Central memory CD8-positive, alpha-beta T cell (primary cell): ENCODE measurements at regions not wholly inside any gene's neighbourhood (a gene's known extent, or its start where the extent isn't known, plus 50 kb on each side); places are given as distances from the start of the nearest gene placed in this dataset.

Experiments used
- ATAC-seq: fragments of 150-1000 bp; cut with Tn5 transposase; replicated peaks from 2 replicates; pipeline ENCODE4 v1.10.0; 2022; ENCODE audit warnings: mild to moderate bottlenecking, moderate FRiP score, moderate number of reproducible peaks; ENCODE audit not compliant: poor library complexity, severe bottlenecking; ENCODE audit errors: extremely low read depth
- DNase-seq, 2 donors: peaks; one replicate each; pipeline ENCODE4 v3.0.0; 2021; ENCODE audit warnings: low spot score in 2 of 2
- H3K27ac Mint-ChIP-seq: one replicate; pipeline ENCODE4 v1.8.0; 2022; ENCODE audit warnings: low read depth, mild to moderate bottlenecking, moderate library complexity, mixed read lengths
- H3K27me3 Mint-ChIP-seq: one replicate; pipeline ENCODE4 v1.8.0; 2022; ENCODE audit warnings: mixed read lengths
- H3K36me3 Mint-ChIP-seq: one replicate; pipeline ENCODE4 v1.8.0; 2022; ENCODE audit warnings: mild to moderate bottlenecking, moderate library complexity, mixed read lengths; ENCODE audit not compliant: insufficient read depth
- H3K4me1 Mint-ChIP-seq: one replicate; pipeline ENCODE4 v1.8.0; 2022; ENCODE audit warnings: mixed read lengths
- H3K4me3 Mint-ChIP-seq: one replicate; pipeline ENCODE4 v1.8.0; 2022; ENCODE audit warnings: mild to moderate bottlenecking, moderate library complexity, mixed read lengths
- H3K9me3 Mint-ChIP-seq: one replicate; pipeline ENCODE4 v1.8.0; 2022; ENCODE audit warnings: mixed read lengths

DNA sequence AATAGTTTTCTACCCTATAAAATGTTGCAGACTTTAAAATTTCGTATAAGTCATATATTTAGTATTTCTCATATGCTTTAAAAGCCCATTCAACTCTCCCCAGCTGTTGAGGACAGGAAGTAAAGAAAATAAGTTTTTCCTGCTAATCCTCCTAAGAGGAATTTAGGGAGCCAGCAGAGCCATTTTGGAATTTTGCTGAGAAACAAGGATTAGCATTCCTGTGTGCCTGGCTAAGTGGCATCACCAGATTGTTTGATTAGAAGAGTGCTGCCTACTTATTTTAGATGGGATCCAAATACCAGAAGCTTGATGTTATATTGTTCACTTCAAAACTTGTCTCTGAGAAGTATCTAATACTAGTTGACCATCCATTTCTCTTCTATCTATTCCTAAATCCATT lies 131.2 kb upstream of the HHIP start:
- peaks cover 5% of the 10 kb centered on the region for H3K9me3 Mint-ChIP-seq
- H3K27me3 Mint-ChIP-seq: no peaks in the 10 kb centered on the region
- H3K4me1 Mint-ChIP-seq: no peaks in the 10 kb centered on the region
- H3K36me3 Mint-ChIP-seq: no peaks in the 10 kb centered on the region
- DNase-seq (no peak), ATAC-seq (no peak)
- H3K4me3 Mint-ChIP-seq: no peak overlapping the region
- no peak overlapping the region for H3K27ac Mint-ChIP-seq

DNA sequence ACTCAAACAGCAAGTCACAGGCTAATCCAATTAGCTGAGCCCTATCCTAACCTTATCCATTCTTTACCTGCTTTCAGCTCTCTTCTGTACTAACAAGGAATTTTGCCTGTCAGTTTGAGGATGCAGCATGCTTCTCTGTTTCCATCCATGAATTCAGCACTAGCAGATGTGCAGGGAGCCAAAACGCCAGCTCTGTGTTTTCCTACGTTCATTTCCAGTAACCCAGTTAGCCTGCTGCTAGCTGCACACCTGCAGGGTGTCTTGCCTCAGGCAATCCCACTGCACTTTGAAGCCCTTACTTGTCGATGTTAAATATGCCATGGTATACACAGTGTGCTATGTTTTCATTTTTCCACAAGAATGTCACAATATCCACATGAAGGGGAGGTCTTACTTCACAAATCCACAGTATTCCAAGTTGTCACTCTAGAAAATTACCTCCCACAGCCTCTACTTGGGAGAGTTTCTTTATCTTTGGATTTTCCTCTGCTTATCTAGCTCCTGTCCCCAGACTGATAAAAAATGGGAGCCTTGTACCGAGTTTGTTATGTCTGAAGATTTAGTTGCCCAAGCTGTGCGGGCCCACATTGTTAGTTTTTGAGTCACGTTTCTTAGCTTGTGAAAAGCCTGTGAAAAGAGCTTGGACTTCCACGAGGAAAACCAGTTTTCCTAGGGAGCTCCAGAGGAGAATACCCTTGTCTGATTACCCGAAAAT lies 127.6 kb upstream of the HHIP start:
- DNase-seq (no peak), ATAC-seq (no peak)
- Mint-ChIP-seq H3K27me3 (no peaks in the 10 kb centered on the region), H3K9me3 (no peaks in the 10 kb centered on the region), H3K27ac (no peak overlapping the region), H3K4me3 (no peak overlapping the region), H3K4me1 (no peaks in the 10 kb centered on the region), H3K36me3 (no peaks in the 10 kb centered on the region)

DNA sequence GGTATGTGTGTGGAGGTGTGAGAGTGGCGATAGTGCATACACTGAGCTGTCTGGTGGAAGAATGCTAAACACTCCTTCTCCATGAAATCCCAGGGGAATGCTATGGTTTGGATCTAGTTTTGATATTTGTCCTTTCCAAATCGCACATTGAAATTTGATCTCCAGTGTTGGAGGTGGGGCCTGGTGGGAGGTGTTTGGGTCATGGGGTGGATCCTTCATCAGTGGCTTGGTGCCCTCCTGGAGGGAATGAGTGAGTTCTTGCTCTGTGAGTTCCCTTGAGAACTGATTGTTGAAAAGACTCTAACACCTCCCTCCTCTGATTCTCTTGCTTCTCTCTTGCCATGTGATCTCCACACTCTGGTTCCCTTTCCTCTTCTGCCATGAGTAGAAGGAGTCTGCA lies 114.1 kb upstream of the HHIP start:
- no peaks in the 10 kb centered on the region for H3K27me3 Mint-ChIP-seq
- DNase-seq (no peak), ATAC-seq (no peak)
- no peak overlapping the region for H3K4me3 Mint-ChIP-seq
- no peaks in the 10 kb centered on the region for H3K36me3 Mint-ChIP-seq
- H3K27ac Mint-ChIP-seq: no peak overlapping the region
- H3K4me1 Mint-ChIP-seq: no peaks in the 10 kb centered on the region
- peaks cover 7% of the 10 kb centered on the region for H3K9me3 Mint-ChIP-seq

DNA sequence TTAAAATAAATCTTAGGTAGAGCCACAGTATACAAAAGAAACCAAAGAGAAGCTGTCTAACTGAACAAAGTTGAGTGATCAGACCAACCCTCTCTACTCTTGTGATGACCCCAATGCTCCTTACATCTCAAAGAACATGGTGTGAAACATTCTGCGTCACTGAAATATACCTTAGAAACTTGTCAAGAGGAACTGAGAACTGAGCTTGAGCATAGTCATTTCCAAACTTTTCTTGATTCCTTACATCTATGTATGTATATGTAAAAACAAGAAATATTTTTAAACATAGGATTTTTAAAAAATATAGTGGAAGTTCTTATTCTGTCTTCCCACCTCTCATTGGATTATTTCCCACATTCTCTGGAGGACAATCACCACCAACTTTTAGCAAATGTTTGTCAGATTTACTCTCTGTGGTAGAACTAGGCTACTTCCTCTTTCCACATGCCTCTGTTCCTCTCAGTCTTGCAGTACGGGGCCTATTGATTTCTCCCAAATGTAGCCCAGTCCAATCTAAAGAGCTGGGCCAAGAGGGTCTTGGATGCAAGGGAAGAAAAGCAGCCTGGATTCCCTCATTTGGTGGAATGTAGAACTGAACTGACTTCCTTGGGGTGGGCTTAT lies 98.2 kb upstream of the HHIP start:
- no peak for ATAC-seq
- H3K4me1 Mint-ChIP-seq: no peaks in the 10 kb centered on the region

GRCh38 chr4:144556636-144557035 lies 89.3 kb upstream of the HHIP start:
- Mint-ChIP-seq H3K9me3 (peaks cover 5% of the 10 kb centered on the region), H3K4me1 (no peaks in the 10 kb centered on the region), H3K27ac (no peak overlapping the region), H3K27me3 (no peaks in the 10 kb centered on the region), H3K36me3 (no peaks in the 10 kb centered on the region), H3K4me3 (no peak overlapping the region)
- DNase-seq: no peak
- no peak for ATAC-seq

More for the DNA sequence above, 98.2 kb upstream of the HHIP start:
- Mint-ChIP-seq H3K4me3 (no peak overlapping the region), H3K36me3 (no peaks in the 10 kb centered on the region), H3K27me3 (no peaks in the 10 kb centered on the region), H3K27ac (no peak overlapping the region), H3K9me3 (peaks cover 10% of the 10 kb centered on the region)
- DNase-seq: no peak

DNA sequence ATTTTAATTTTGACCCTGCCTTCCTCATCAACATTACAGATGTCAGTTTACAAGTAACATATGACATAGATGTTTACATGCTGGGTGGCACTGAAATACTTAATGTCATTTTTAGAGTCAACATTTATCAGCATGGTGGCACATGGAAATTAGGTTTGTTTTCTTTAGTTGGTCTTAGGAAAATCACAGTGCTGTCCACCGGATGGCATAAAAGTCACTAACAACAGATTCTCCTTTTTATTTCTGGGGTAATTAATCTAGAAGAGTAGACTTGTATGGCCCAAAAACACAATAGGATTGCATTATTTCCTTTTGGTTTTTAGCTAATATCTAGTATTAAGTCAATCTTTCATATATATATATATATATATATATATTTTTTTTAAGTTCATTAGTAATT lies 88.6 kb upstream of the HHIP start:
- Mint-ChIP-seq H3K4me1 (no peaks in the 10 kb centered on the region), H3K36me3 (no peaks in the 10 kb centered on the region), H3K9me3 (peaks cover 5% of the 10 kb centered on the region)

GRCh38 chr4:144562019-144562705 lies 83.8 kb upstream of the HHIP start:
- Mint-ChIP-seq H3K27ac (no peak overlapping the region), H3K4me1 (no peaks in the 10 kb centered on the region), H3K4me3 (no peak overlapping the region), H3K9me3 (no peaks in the 10 kb centered on the region), H3K36me3 (no peaks in the 10 kb centered on the region), H3K27me3 (no peaks in the 10 kb centered on the region)
- DNase-seq (no peak), ATAC-seq (no peak)

More for the DNA sequence above, 88.6 kb upstream of the HHIP start:
- H3K4me3 Mint-ChIP-seq: no peak overlapping the region
- no peak overlapping the region for H3K27ac Mint-ChIP-seq
- no peak for ATAC-seq
- no peaks in the 10 kb centered on the region for H3K27me3 Mint-ChIP-seq
- no peak for DNase-seq

- H3K9me3 Mint-ChIP-seq: peaks cover 5% of the 10 kb centered on the region
- no peak overlapping the region for H3K4me3 Mint-ChIP-seq
- DNase-seq (no peak), ATAC-seq (no peak)
- no peaks in the 10 kb centered on the region for H3K4me1 Mint-ChIP-seq
- H3K27me3 Mint-ChIP-seq: no peaks in the 10 kb centered on the region
- H3K36me3 Mint-ChIP-seq: no peaks in the 10 kb centered on the region
- H3K27ac Mint-ChIP-seq: no peak overlapping the region
These were observed 81.6 kb upstream of the HHIP start for GRCh38 chr4:144564358-144564757.

- ATAC-seq: no peak
- H3K9me3 Mint-ChIP-seq: peaks cover 5% of the 10 kb centered on the region
- H3K4me3 Mint-ChIP-seq: no peak overlapping the region
- no peak for DNase-seq
- no peaks in the 10 kb centered on the region for H3K4me1 Mint-ChIP-seq
- no peaks in the 10 kb centered on the region for H3K36me3 Mint-ChIP-seq
- H3K27ac Mint-ChIP-seq: no peak overlapping the region
- no peaks in the 10 kb centered on the region for H3K27me3 Mint-ChIP-seq
These were observed 80.3 kb upstream of the HHIP start for GRCh38 chr4:144565527-144566195.

DNA sequence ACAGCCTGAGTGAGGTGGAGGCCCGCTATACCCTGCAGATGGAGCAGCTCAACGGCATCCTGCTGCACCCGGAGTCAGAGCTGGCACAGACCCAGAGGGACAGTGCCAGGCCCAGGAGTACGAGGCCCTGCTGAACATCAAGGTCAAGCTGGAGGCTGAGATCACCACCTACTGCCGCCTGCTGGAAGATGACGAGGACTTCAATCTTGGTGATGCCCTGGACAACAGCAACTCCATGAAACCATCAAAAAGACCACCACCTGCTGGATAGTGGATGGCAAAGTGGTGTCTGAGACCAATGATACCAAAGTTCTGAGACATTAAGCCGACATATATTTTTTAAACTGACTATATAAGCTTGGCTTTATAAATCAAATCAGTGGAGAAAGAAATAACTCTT lies 73.3 kb upstream of the HHIP start:
- no peak for DNase-seq
- Mint-ChIP-seq H3K9me3 (peaks cover 1% of the 10 kb centered on the region), H3K4me1 (no peaks in the 10 kb centered on the region), H3K27ac (no peak overlapping the region), H3K27me3 (no peaks in the 10 kb centered on the region), H3K4me3 (no peak overlapping the region), H3K36me3 (no peaks in the 10 kb centered on the region)
- no peak for ATAC-seq

DNA sequence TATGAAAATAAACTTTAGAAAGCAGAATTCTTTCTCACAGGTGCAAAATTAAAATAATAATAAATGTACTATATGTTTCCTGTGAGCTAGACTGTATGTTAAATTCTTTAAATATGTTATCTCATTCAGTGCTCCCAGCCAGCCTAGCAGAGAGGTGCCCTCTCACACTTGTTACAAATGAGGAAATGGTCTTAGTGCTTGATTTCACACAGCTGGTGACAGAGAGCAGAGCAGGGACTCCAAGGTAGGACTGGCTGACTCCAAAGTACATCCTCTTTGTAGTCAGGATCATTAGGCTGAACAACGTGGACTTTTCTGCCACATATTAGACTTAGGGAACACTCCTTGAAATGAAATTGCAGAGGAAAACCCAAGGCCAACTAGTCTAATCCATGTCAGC lies 72.0 kb upstream of the HHIP start:
- no peak overlapping the region for H3K27ac Mint-ChIP-seq
- ATAC-seq (no peak), DNase-seq (no peak)
- H3K4me1 Mint-ChIP-seq: no peaks in the 10 kb centered on the region
- no peak overlapping the region for H3K4me3 Mint-ChIP-seq
- no peaks in the 10 kb centered on the region for H3K9me3 Mint-ChIP-seq
- H3K27me3 Mint-ChIP-seq: no peaks in the 10 kb centered on the region
- H3K36me3 Mint-ChIP-seq: no peaks in the 10 kb centered on the region

DNA sequence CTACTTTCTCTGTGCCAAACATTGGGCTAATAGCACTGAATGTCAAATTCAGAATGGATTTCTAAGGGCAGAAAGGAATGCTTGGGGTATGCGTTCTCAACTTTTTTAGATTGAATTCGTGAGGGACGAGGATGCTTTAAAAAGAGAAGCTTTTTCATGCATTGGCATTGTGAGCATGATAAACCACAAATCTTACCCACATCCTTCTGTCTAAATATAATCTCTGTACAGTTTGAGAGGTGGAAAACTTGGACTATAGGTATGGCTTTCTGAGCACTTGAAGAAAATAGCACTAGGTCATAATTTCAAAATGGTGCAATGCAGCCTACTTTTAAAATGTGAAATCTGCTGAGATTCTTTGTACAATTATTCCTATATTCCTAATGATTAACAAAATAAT lies 71.4 kb upstream of the HHIP start:
- no peak for ATAC-seq
- Mint-ChIP-seq H3K9me3 (no peaks in the 10 kb centered on the region), H3K27me3 (no peaks in the 10 kb centered on the region), H3K4me3 (no peak overlapping the region), H3K4me1 (no peaks in the 10 kb centered on the region), H3K27ac (no peak overlapping the region), H3K36me3 (no peaks in the 10 kb centered on the region)
- DNase-seq: no peak

DNA sequence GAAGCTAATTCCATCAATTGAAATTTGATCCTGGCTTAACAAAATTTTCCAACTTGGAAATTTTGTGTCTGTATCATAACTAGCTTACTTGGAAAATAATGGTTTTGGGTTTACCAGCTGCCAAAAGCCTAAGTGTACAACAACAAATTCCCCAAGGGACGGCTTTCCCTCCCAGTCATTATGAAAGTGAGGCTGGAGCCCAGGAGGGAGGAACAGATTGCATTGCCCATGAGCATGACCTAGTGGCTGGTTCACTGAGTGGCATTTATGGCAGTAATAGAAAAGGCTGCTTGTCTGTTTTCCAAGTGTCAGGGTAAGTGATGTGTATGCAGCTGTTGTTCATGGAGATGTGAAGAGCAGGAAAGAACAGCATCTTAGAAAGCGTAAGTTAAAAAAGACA lies 70.8 kb upstream of the HHIP start:
- no peak for DNase-seq

More for the DNA sequence above, 70.8 kb upstream of the HHIP start:
- Mint-ChIP-seq H3K36me3 (no peaks in the 10 kb centered on the region), H3K27me3 (no peaks in the 10 kb centered on the region), H3K27ac (no peak overlapping the region), H3K4me1 (no peaks in the 10 kb centered on the region), H3K9me3 (no peaks in the 10 kb centered on the region), H3K4me3 (no peak overlapping the region)
- ATAC-seq: no peak
